GM23338 (cell line): ENCODE measurements at regions not wholly inside any gene's neighbourhood (a gene's known extent, or its start where the extent isn't known, plus 50 kb on each side); places are given as distances from the start of the nearest gene placed in this dataset.

ENCODE experiments used
- ATAC-seq: fragments of 200-7000 bp; cut with Tn5 transposase; 3 replicates; pipeline ENCODE4 v1.9.1; 2020
- DNase-seq: peaks from one replicate; pipeline ENCODE4 v3.0.0-alpha.2; 2015; ENCODE audit warnings: low spot score
- H2AFZ ChIP-seq: fragments of 200-600 bp; sonication (generic); 2 replicates; pipeline ENCODE4 v1.8.0; 2016; ENCODE audit warnings: antibody characterized with exemption, mild to moderate bottlenecking, moderate library complexity
- H3F3A ChIP-seq: fragments of 200-600 bp; sonication (generic); replicated peaks from 2 replicates; pipeline ENCODE4 v1.8.0; 2017; ENCODE audit warnings: antibody characterized with exemption, mixed run types, low read depth
- H3K27ac ChIP-seq: fragments of 200-600 bp; sonication (generic); 2 replicates; pipeline ENCODE4 v1.6.1; 2016; ENCODE audit warnings: low read depth
- H3K27me3 ChIP-seq: fragments of 200-600 bp; sonication (generic); 2 replicates; pipeline ENCODE4 v1.8.0; 2016; ENCODE audit warnings: mild to moderate bottlenecking, mixed run types, moderate library complexity; ENCODE audit not compliant: insufficient read depth
- H3K36me3 ChIP-seq: fragments of 200-600 bp; sonication (generic); 2 replicates; pipeline ENCODE4 v1.8.0; 2016; ENCODE audit warnings: mild to moderate bottlenecking; ENCODE audit not compliant: insufficient read depth
- H3K4me1 ChIP-seq: fragments of 200-600 bp; sonication (generic); 2 replicates; pipeline ENCODE4 v1.8.0; 2016; ENCODE audit warnings: mild to moderate bottlenecking, moderate library complexity; ENCODE audit not compliant: insufficient read depth
- H3K4me2 ChIP-seq: fragments of 200-600 bp; sonication (generic); 2 replicates; pipeline ENCODE4 v1.7.1; 2017; ENCODE audit warnings: mixed run types
- H3K4me3 ChIP-seq: fragments of 200-600 bp; sonication (generic); 2 replicates; pipeline ENCODE4 v1.6.1; 2016; ENCODE audit warnings: mixed run types
- H3K79me2 ChIP-seq: fragments of 200-600 bp; sonication (generic); replicated peaks from 2 replicates; pipeline ENCODE4 v1.8.0; 2017; ENCODE audit warnings: mild to moderate bottlenecking; ENCODE audit not compliant: insufficient read depth
- H3K9me2 ChIP-seq: fragments of 200-600 bp; sonication (generic); 2 replicates; pipeline ENCODE4 v1.8.0; 2017; ENCODE audit not compliant: insufficient read depth
- H4K20me1 ChIP-seq: fragments of 200-600 bp; sonication (generic); replicated peaks from 2 replicates; pipeline ENCODE4 v1.8.0; 2017; ENCODE audit warnings: mild to moderate bottlenecking; ENCODE audit not compliant: insufficient read depth
- H3K27ac Mint-ChIP-seq: 2 replicates; pipeline ENCODE4 v1.8.0; 2020; ENCODE audit warnings: inconsistent platforms, mild to moderate bottlenecking, moderate library complexity, mixed read lengths
- H3K27me3 Mint-ChIP-seq: 3 replicates; pipeline ENCODE4 v1.8.0; 2022; ENCODE audit warnings: low read depth, mild to moderate bottlenecking, moderate library complexity, mixed read lengths, inconsistent platforms; ENCODE audit not compliant: insufficient read depth, poor library complexity
- H3K36me3 Mint-ChIP-seq: 3 replicates; pipeline ENCODE4 v1.8.0; 2021; ENCODE audit warnings: low read depth, mild to moderate bottlenecking, inconsistent platforms, moderate library complexity, mixed read lengths
- H3K4me1 Mint-ChIP-seq: 3 replicates; pipeline ENCODE4 v1.8.0; 2020; ENCODE audit warnings: mild to moderate bottlenecking, inconsistent platforms, mixed read lengths
- H3K4me3 Mint-ChIP-seq: 3 replicates; pipeline ENCODE4 v1.8.0; 2021; ENCODE audit warnings: moderate library complexity, mild to moderate bottlenecking, inconsistent platforms, mixed read lengths
- H3K9me3 Mint-ChIP-seq: 3 replicates; pipeline ENCODE4 v1.8.0; 2020; ENCODE audit warnings: moderate library complexity, mild to moderate bottlenecking, inconsistent platforms, mixed read lengths
- CREB1 ChIP-seq: fragments of 250-450 bp; sonication (Bioruptor Pico); IDR thresholded peaks from 2 replicates; pipeline ENCODE4 v1.5.0; 2020; ENCODE audit warnings: low read depth, mild to moderate bottlenecking, moderate library complexity
- CTCF ChIP-seq, 2 experiments: fragments of 200-600 bp in 1 of 2; sonication (generic) in 1 of 2; conservative IDR thresholded peaks; 2 replicates each; pipeline versions ENCODE4 v1.5.1 to v1.6.1; 2016 to 2017; ENCODE audit warnings: antibody characterized with exemption in 2 of 2, low read depth in 2 of 2, mild to moderate bottlenecking in 2 of 2, moderate library complexity in 1 of 2
- ETS1 ChIP-seq: IDR thresholded peaks from 2 replicates; pipeline ENCODE4 v1.6.1; 2016; ENCODE audit warnings: antibody characterized with exemption
- EZH2 ChIP-seq: fragments of 200-600 bp; sonication (generic); IDR thresholded peaks from one replicate; pipeline ENCODE4 v1.8.0; 2017; ENCODE audit warnings: antibody characterized with exemption, mild to moderate bottlenecking, low read depth; ENCODE audit not compliant: unreplicated experiment
- EZH2phosphoT487 ChIP-seq: fragments of 200-600 bp; sonication (generic); IDR thresholded peaks from one replicate; pipeline ENCODE4 v1.8.1; 2018; ENCODE audit warnings: antibody characterized with exemption; ENCODE audit not compliant: unreplicated experiment
- JUNB ChIP-seq: IDR thresholded peaks from one replicate; pipeline ENCODE4 v1.6.1; 2016; ENCODE audit warnings: antibody characterized with exemption; ENCODE audit not compliant: unreplicated experiment
- NANOG ChIP-seq: IDR thresholded peaks from 2 replicates; pipeline ENCODE4 v1.6.1; 2016; ENCODE audit warnings: antibody characterized with exemption, borderline replicate concordance
- POLR2AphosphoS5 ChIP-seq: IDR thresholded peaks from 2 replicates; pipeline ENCODE4 v1.6.1; 2016; ENCODE audit warnings: antibody characterized with exemption, low read depth
- REST ChIP-seq: IDR thresholded peaks from one replicate; pipeline ENCODE4 v1.6.1; 2018; ENCODE audit warnings: antibody characterized with exemption; ENCODE audit not compliant: unreplicated experiment
- STAT1 ChIP-seq: IDR thresholded peaks from one replicate; pipeline ENCODE4 v1.6.1; 2016; ENCODE audit warnings: antibody characterized with exemption; ENCODE audit not compliant: unreplicated experiment
- ZNF114 ChIP-seq: fragments of 250-450 bp; sonication (Bioruptor Pico); IDR thresholded peaks from 2 replicates; pipeline ENCODE4 v1.5.0; 2020; ENCODE audit warnings: mild to moderate bottlenecking, moderate library complexity
- ZNF331 ChIP-seq: fragments of 250-450 bp; sonication (Bioruptor Pico); IDR thresholded peaks from 2 replicates; pipeline ENCODE4 v1.5.0; 2020; ENCODE audit warnings: low read depth, mild to moderate bottlenecking, moderate library complexity
- ZNF462 ChIP-seq: fragments of 250-450 bp; sonication (Bioruptor Pico); IDR thresholded peaks from 2 replicates; pipeline ENCODE4 v1.5.0; 2020; ENCODE audit warnings: mild to moderate bottlenecking, moderate library complexity

- H3F3A ChIP-seq: no peaks in the 10 kb centered on the region
- H3K4me1 ChIP-seq: no peaks in the 10 kb centered on the region
- no peak overlapping the region for H3K4me2 ChIP-seq
- peak overlapping the region; percentile 39; the same call in 1 of the 2 replicates for H2AFZ ChIP-seq
- Mint-ChIP-seq H3K27me3 (no peaks in the 10 kb centered on the region), H3K36me3 (no peaks in the 10 kb centered on the region), H3K9me3 (no peaks in the 10 kb centered on the region), H3K4me1 (no peaks in the 10 kb centered on the region), H3K27ac (no peak overlapping the region), H3K4me3 (no peak overlapping the region)
- H3K36me3 ChIP-seq: no peaks in the 10 kb centered on the region
- TF ChIP-seq ZNF114 (CRISPR knock-in tag): no peak
- no peak for TF ChIP-seq ETS1
- TF ChIP-seq CTCF (conservative IDR thresholded peaks at IDR 0.05; ENCODE audit: low read depth in 2 of 2): no peak
- no peak for TF ChIP-seq ZNF462 (CRISPR knock-in tag)
- TF ChIP-seq STAT1: no peak
- no peak for TF ChIP-seq JUNB
- TF ChIP-seq EZH2: no peak
- TF ChIP-seq POLR2AphosphoS5: no peak
- no peak for TF ChIP-seq NANOG
- no peak for TF ChIP-seq REST
- no peak for TF ChIP-seq CREB1
- no peak for TF ChIP-seq EZH2phosphoT487
- TF ChIP-seq ZNF331 (CRISPR knock-in tag): no peak
- no peak for ATAC-seq
- no peaks in the 10 kb centered on the region for H4K20me1 ChIP-seq
- no peak overlapping the region for H3K27ac ChIP-seq
- DNase-seq: no peak
- no peak overlapping the region for H3K4me3 ChIP-seq
- no peaks in the 10 kb centered on the region for H3K79me2 ChIP-seq
- no peaks in the 10 kb centered on the region; the same call in 1 of the 2 replicates for H3K9me2 ChIP-seq
- no peaks in the 10 kb centered on the region for H3K27me3 ChIP-seq
Measured at GRCh38 chr18:2325933-2326332, 245.4 kb downstream of the METTL4 start.
